ENCODE measurements at regions not wholly inside any gene's neighbourhood (a gene's known extent, or its start where the extent isn't known, plus 50 kb on each side); places are given as distances from the start of the nearest gene placed in this dataset.

GRCh38 chr13:30845297-30846214 is 60.5 kb upstream of the MEDAG start:
- no peak for DNase-seq

GRCh38 chr13:30846311-30846710 is 59.8 kb upstream of the MEDAG start:
- no peak for DNase-seq

GRCh38 chr13:30846866-30847265 is 59.2 kb upstream of the MEDAG start:
- no peak for DNase-seq

GRCh38 chr13:30847650-30848307 is 58.3 kb upstream of the MEDAG start:
- DNase-seq, result no peak

GRCh38 chr13:30848332-30849027 is 57.6 kb upstream of the MEDAG start:
- no peak for DNase-seq

- no peak for DNase-seq
These were observed 56.5 kb upstream of the MEDAG start for GRCh38 chr13:30849611-30850010.

GRCh38 chr13:30850204-30850866 is 55.7 kb upstream of the MEDAG start:
- DNase-seq, result no peak

GRCh38 chr13:30850867-30851211 is 55.2 kb upstream of the MEDAG start:
- no peak for DNase-seq

GRCh38 chr13:30851697-30852096 is 54.4 kb upstream of the MEDAG start:
- DNase-seq, result no peak

GRCh38 chr13:30855569-30855968 is 50.5 kb upstream of the MEDAG start:
- no peak for DNase-seq

GRCh38 chr13:30856005-30856790 is 49.9 kb upstream of the MEDAG start:
- no peak for DNase-seq
